Endothelial cell (in vitro differentiated cells): ENCODE measurements at regions not wholly inside any gene's neighbourhood (a gene's known extent, or its start where the extent isn't known, plus 50 kb on each side); places are given as distances from the start of the nearest gene placed in this dataset.

ENCODE experiments used
- DNase-seq: peaks from one replicate; pipeline ENCODE4 v3.0.0; 2021; ENCODE audit warnings: low spot score
- H3K27ac Mint-ChIP-seq: one replicate; pipeline ENCODE4 v1.8.0; 2021; ENCODE audit warnings: mixed read lengths, inconsistent platforms; ENCODE audit not compliant: unreplicated experiment
- H3K27me3 Mint-ChIP-seq: one replicate; pipeline ENCODE4 v1.8.0; 2021; ENCODE audit warnings: mild to moderate bottlenecking, moderate library complexity, mixed read lengths, inconsistent platforms; ENCODE audit not compliant: unreplicated experiment
- H3K36me3 Mint-ChIP-seq: one replicate; pipeline ENCODE4 v1.8.0; 2021; ENCODE audit warnings: mild to moderate bottlenecking, low read depth, mixed read lengths, inconsistent platforms; ENCODE audit not compliant: unreplicated experiment
- H3K4me1 Mint-ChIP-seq: one replicate; pipeline ENCODE4 v1.8.0; 2021; ENCODE audit warnings: mild to moderate bottlenecking, mixed read lengths, inconsistent platforms; ENCODE audit not compliant: unreplicated experiment
- H3K4me3 Mint-ChIP-seq: one replicate; pipeline ENCODE4 v1.8.0; 2021; ENCODE audit warnings: mild to moderate bottlenecking, mixed read lengths, inconsistent platforms; ENCODE audit not compliant: unreplicated experiment
- H3K9me3 Mint-ChIP-seq: one replicate; pipeline ENCODE4 v1.8.0; 2021; ENCODE audit warnings: mixed read lengths, inconsistent platforms; ENCODE audit not compliant: unreplicated experiment
- TF ChIP-seq, protein P1 (sequence below): fragments of 200-600 bp; sonication (generic); IDR thresholded peaks from one replicate; pipeline ENCODE4 v1.5.0; 2021; ENCODE audit warnings: antibody characterized with exemption; ENCODE audit not compliant: unreplicated experiment

DNA sequence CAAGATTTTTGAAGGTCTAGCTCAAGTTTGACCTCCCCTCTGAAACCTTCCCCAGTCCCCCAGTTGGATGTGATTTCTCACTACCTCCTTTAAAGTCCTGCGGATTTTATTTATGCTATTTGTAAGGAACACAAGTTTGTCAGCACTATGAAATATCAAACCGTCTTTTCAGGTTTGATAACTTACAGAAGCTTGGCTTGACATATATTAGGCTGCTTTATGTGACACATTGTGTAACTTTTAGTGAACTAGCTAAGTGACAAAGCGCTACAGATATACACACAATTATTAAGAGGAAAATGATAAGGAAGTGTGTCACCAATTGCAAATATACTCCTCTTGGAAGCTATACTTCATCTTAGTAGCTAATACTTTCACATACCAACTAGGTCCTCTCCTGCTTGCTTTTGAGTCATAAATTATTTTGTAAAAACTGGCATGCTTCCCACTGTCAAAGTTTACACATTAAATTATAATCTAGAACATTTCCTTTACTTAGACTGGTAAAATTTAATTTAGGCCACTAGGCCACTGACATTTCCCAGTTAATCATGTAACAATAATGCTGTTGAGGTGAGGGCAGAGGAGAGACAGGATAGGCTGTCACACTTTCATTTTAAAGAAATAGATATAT lies 149.5 kb downstream of the TMTC3 start:
- H3K4me3 Mint-ChIP-seq = no peak overlapping the region
- no peak overlapping the region for H3K27ac Mint-ChIP-seq
- H3K4me1 Mint-ChIP-seq = no peaks in the 10 kb centered on the region
- H3K36me3 Mint-ChIP-seq = no peaks in the 10 kb centered on the region
- DNase-seq = no peak
- H3K27me3 Mint-ChIP-seq = peaks cover 4% of the 10 kb centered on the region
- H3K9me3 Mint-ChIP-seq = no peaks in the 10 kb centered on the region
- TF ChIP-seq, protein P1, sequence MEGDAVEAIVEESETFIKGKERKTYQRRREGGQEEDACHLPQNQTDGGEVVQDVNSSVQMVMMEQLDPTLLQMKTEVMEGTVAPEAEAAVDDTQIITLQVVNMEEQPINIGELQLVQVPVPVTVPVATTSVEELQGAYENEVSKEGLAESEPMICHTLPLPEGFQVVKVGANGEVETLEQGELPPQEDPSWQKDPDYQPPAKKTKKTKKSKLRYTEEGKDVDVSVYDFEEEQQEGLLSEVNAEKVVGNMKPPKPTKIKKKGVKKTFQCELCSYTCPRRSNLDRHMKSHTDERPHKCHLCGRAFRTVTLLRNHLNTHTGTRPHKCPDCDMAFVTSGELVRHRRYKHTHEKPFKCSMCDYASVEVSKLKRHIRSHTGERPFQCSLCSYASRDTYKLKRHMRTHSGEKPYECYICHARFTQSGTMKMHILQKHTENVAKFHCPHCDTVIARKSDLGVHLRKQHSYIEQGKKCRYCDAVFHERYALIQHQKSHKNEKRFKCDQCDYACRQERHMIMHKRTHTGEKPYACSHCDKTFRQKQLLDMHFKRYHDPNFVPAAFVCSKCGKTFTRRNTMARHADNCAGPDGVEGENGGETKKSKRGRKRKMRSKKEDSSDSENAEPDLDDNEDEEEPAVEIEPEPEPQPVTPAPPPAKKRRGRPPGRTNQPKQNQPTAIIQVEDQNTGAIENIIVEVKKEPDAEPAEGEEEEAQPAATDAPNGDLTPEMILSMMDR = no peak

DNA sequence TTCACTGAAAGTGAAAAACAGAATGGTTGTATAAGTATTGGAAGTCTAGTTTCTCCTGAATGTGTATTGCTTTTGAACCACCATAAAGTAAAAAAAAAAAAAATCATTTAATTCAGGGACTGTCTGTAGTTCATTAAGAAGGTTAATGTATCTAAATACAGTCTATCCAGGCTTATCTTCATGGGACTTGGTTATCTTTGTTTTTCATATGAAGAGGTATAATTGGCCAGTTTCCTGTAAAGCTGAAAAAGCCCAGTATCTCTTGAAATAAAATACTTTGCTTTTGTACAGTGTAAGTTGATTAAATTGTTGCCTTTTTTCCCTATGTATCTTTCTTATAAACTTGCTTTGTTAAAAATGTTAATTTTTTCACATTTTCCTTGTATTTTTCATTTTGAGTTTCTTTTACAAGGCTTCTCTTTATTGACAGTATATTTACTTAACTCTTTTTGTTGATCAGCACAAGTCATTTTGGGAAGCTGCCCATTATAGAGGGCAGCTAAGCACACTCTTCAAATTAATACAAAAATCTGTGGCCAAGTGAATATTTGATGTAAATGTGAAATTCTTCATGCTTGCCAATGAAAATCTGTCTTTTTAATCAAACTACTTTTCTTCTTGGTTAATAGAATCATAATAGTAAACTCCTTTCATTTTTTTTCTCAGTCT lies 156.0 kb downstream of the TMTC3 start:
- H3K4me3 Mint-ChIP-seq = no peak overlapping the region
- TF ChIP-seq, protein P1 = no peak
- no peak overlapping the region for H3K27ac Mint-ChIP-seq
- H3K9me3 Mint-ChIP-seq = no peaks in the 10 kb centered on the region
- no peaks in the 10 kb centered on the region for H3K27me3 Mint-ChIP-seq
- H3K36me3 Mint-ChIP-seq = no peaks in the 10 kb centered on the region
- no peaks in the 10 kb centered on the region for H3K4me1 Mint-ChIP-seq
- DNase-seq = no peak

DNA sequence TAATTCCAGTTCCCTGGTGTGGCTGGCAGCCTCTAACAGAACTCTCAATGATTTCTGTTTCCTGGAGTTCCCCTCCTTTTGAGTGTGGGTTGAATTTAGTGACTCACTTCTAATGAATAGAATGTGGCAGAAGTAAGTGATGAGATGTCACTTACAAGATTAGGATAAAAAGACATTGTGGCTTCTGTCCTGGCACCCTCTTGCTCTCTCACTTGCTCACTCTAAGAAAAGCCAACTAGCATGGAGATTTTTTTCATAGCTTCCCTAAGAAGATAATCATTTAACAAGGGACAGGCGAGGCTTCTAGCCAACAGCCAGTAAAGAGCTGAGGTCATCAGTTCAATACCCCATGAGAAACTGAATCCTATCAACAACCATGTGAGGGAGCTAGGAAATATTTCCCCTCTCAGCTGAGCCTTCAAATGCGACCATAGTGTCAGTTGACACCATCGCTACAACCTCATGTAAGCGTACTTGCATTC lies 156.7 kb downstream of the TMTC3 start:
- TF ChIP-seq, protein P1 = no peak
- no peak overlapping the region for H3K27ac Mint-ChIP-seq
- no peaks in the 10 kb centered on the region for H3K27me3 Mint-ChIP-seq

DNA sequence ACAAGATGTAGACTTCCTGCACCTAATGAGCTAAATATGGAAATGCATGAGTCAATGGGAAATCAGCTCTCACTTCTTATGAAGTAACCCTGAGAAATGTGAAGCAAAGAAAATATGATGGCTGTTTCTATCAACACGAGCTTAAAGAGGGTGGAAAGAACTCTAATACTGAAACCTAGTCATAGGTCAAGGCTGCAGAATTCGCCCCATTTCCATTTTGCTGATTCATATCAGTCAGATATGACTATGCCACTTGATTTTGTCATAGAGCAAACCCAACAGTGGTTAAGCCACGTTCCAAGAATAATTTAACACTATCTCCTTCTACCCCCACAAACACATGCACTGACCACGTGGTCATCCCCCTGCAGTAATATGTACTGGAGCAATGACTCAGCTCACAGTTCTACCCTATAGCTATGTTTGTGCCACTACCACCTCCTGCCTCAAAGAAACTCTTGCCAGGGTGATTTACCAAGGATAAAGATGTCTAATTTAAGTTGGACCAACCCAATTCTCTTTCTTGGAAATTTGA lies 157.5 kb downstream of the TMTC3 start:
- no peaks in the 10 kb centered on the region for H3K36me3 Mint-ChIP-seq
- TF ChIP-seq, protein P1 = no peak
- no peak overlapping the region for H3K27ac Mint-ChIP-seq
- no peaks in the 10 kb centered on the region for H3K9me3 Mint-ChIP-seq
- no peaks in the 10 kb centered on the region for H3K4me1 Mint-ChIP-seq
- H3K4me3 Mint-ChIP-seq = no peak overlapping the region
- no peak for DNase-seq
- no peaks in the 10 kb centered on the region for H3K27me3 Mint-ChIP-seq

More for the DNA sequence above, 156.7 kb downstream of the TMTC3 start:
- no peaks in the 10 kb centered on the region for H3K36me3 Mint-ChIP-seq
- H3K4me1 Mint-ChIP-seq = no peaks in the 10 kb centered on the region
- DNase-seq = no peak
- no peaks in the 10 kb centered on the region for H3K9me3 Mint-ChIP-seq
- no peak overlapping the region for H3K4me3 Mint-ChIP-seq

DNA sequence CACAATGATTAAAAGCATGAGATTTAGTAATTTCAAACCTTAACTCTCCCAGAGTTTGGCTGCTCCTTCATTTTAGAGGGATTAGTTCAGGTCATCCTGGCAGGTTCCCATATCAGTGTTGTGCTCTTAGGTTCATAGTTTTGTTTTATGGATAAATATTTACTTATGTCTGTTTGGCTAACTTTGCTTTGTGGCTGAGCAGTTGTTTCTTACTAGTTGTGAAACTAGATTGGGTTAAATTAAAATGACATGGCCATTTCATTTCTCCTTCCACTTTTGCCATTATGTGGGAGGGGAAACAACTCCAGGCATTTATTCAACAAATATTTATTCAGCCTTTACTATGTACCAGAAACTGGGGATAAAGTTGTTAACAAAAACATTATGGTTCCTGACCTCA lies 158.8 kb downstream of the TMTC3 start:
- no peaks in the 10 kb centered on the region for H3K36me3 Mint-ChIP-seq
- no peak overlapping the region for H3K4me3 Mint-ChIP-seq
- TF ChIP-seq, protein P1 = no peak
- H3K9me3 Mint-ChIP-seq = no peaks in the 10 kb centered on the region
- DNase-seq = no peak
- no peaks in the 10 kb centered on the region for H3K4me1 Mint-ChIP-seq
- no peaks in the 10 kb centered on the region for H3K27me3 Mint-ChIP-seq
- H3K27ac Mint-ChIP-seq = no peak overlapping the region
